Adrenal gland (tissue), 9 donors: ENCODE measurements at regions not wholly inside any gene's neighbourhood (a gene's known extent, or its start where the extent isn't known, plus 50 kb on each side); places are given as distances from the start of the nearest gene placed in this dataset.

Experiments used
- DNase-seq, 7 donors: peaks; one replicate each; pipeline ENCODE4 v3.0.0-alpha.2; 2019 to 2020
- H3K27ac ChIP-seq, 5 donors: fragments of 200-600 bp; sonication (generic) in 4 of 5; 1 replicate in 3 of 5; 2 replicates in 2 of 5; pipeline versions ENCODE4 v1.5.1 to v1.8.0; 2016 to 2020; ENCODE audit warnings: mild to moderate bottlenecking in 1 of 5
- H3K27me3 ChIP-seq: fragments of 200-600 bp; 2 replicates; pipeline ENCODE4 v1.8.0; 2021
- H3K36me3 ChIP-seq, 2 donors: fragments of 200-600 bp; replicated peaks in 1 of 2; 1 replicate in 1 of 2; 2 replicates in 1 of 2; pipeline versions ENCODE4 v1.5.1 to v1.8.0; 2018 to 2022
- H3K4me1 ChIP-seq, 2 donors: fragments of 200-600 bp; replicated peaks in 1 of 2; 1 replicate in 1 of 2; 2 replicates in 1 of 2; pipeline versions ENCODE4 v1.5.1 to v1.8.0; 2018 to 2021
- H3K4me3 ChIP-seq, 4 donors: fragments of 200-600 bp; sonication (generic) in 3 of 4; one replicate each; pipeline ENCODE4 v1.5.1; 2016 to 2018
- H3K9me3 ChIP-seq, 3 donors: fragments of 200-600 bp; sonication (generic) in 1 of 3; replicated peaks in 1 of 3; 1 replicate in 2 of 3; 2 replicates in 1 of 3; pipeline versions ENCODE4 v1.5.1 to v1.8.0; 2016 to 2021
- POLR2A ChIP-seq, 2 donors: fragments of 450-650 bp; IDR thresholded peaks; one replicate each; pipeline ENCODE4 v1.6.1; 2017; ENCODE audit warnings: antibody characterized with exemption in 2 of 2, mild to moderate bottlenecking in 2 of 2, moderate library complexity in 1 of 2
- WGBS, 4 donors: extraction: QIAGEN DNeasy Blood & Tissue Kit in 2 of 4; methylation state at CpG; one replicate each; pipeline versions ENCODE4 v1.1.5 to v1.1.7; 2013 to 2017; 5-methylcytosine and 5-hydroxymethylcytosine counted together
- intact Hi-C, 2 donors: fragments of 100-400 bp; cut with DNase I; formaldehyde crosslinking; loops; one replicate each; pipeline versions ENCODE4 v1.14.1 to v1.15.0; 2022 to 2023
- TF ChIP-seq, protein P1 (sequence below), 6 experiments: fragments of 450-650 bp in 4 of 6; fragments of 200-600 bp in 2 of 6; sonication (generic) in 1 of 6; IDR thresholded peaks; 1 replicate in 5 of 6; 2 replicates in 1 of 6; pipeline versions ENCODE4 v1.5.1 to v1.8.0; 2016 to 2021; ENCODE audit warnings: antibody characterized with exemption in 6 of 6, mild to moderate bottlenecking in 2 of 6, moderate library complexity in 1 of 6
- donor health status: healthy with polysubstance abuse.
- donor health status: Bipolar disorder and iron deficiency.
- donor health status: DM: yes; HTN: yes; CAD: no.
- donor health status: DM: no; HTN: no; CAD: no.
- donor health status: DM: no; HTN: no; CAD: no.

DNA sequence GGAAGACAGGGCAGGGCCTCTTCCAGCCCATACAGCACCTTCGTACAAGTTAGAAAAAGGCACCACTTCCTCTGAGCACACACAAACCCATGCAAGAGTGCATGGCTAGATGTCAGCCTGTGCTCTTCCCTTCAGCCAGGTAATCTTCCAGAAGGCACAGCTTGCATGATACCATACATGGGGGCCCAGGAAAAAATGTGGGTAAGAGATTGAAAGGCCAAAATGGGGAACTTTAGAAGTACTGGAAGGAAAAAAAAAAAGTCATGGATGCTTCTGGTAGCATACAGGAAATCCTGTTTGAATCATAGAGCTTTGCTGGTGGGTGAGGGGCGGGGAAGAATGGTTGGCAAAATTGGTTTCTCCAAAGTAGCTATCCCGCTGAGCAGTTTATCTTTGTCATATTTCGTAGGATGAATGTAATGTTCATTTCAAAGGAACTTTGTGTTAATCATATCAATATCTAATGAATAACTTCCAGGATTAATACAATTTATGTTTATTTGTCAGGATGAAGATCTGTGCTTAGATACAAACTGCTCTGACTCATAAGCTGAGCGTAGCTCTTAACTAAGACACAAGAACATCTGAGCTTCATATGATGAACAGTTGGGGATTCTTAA is 78.2 kb upstream of the MAP3K1 start:
- no peaks in the 10 kb centered on the region for H3K36me3 ChIP-seq
- peak overlapping the region in 1 of 5 donors; percentile 5 for H3K27ac ChIP-seq
- H3K4me3 ChIP-seq: no peak overlapping the region
- peaks cover 9 to 19% of the 10 kb centered on the region in 2 donors for H3K4me1 ChIP-seq
- no peaks in the 10 kb centered on the region for H3K27me3 ChIP-seq
- intact Hi-C loops: no loop called here
- TF ChIP-seq, protein P1, sequence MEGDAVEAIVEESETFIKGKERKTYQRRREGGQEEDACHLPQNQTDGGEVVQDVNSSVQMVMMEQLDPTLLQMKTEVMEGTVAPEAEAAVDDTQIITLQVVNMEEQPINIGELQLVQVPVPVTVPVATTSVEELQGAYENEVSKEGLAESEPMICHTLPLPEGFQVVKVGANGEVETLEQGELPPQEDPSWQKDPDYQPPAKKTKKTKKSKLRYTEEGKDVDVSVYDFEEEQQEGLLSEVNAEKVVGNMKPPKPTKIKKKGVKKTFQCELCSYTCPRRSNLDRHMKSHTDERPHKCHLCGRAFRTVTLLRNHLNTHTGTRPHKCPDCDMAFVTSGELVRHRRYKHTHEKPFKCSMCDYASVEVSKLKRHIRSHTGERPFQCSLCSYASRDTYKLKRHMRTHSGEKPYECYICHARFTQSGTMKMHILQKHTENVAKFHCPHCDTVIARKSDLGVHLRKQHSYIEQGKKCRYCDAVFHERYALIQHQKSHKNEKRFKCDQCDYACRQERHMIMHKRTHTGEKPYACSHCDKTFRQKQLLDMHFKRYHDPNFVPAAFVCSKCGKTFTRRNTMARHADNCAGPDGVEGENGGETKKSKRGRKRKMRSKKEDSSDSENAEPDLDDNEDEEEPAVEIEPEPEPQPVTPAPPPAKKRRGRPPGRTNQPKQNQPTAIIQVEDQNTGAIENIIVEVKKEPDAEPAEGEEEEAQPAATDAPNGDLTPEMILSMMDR (IDR thresholded peaks at IDR 0.05): no peak
- no peak for TF ChIP-seq POLR2A (IDR thresholded peaks at IDR 0.05)
- H3K9me3 ChIP-seq: no peaks in the 10 kb centered on the region
- WGBS, 4 donors: 51 to 77% (median 63%) methylated on average over 5 of the region's 5 CpGs
- DNase-seq: peak in 2 of 7 donors; percentile 16 to 26

DNA sequence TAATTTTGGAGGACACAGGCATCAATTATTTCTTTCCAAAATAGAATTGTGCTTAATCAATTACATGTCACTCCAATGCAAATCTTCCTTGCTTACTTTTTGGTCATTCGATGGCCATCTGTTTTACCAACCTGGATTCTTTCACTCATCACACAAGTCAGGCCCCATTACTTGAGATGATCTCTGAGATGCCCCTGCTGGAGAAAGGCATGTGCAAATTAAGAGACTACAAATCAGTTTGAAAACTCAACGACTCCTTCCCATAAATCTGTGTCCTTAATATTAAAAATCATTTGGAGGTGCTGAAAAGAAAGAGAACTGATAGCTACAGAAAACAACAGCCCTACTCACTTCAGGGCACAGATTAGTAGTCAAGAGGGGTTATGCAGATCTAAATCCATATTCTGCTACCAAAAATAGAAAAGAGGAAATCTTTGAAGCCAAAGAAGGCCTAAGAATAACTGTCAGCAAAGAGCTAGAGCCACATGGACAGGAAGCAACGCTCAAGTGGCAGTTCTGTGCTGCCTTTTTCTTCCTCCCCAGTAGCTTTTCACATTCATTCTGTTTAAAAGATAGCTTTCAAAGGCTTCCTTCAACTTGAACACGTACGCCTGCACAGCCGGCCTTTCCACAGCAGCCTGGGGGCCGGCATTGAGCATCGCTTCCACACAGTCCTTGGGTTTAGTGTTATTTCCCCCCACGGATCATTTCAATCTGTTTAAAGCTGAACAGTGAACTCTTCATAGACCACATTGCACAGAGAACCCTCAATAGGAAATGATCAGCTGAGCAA is 79.3 kb upstream of the MAP3K1 start:
- intact Hi-C loops: no loop called here
- no peaks in the 10 kb centered on the region for H3K9me3 ChIP-seq
- TF ChIP-seq, protein P1 (IDR thresholded peaks at IDR 0.05): no peak
- TF ChIP-seq POLR2A (IDR thresholded peaks at IDR 0.05): no peak
- no peak overlapping the region for H3K4me3 ChIP-seq
- H3K27ac ChIP-seq: peak overlapping the region in 2 of 5 donors; percentile 48 to 67
- H3K36me3 ChIP-seq: no peaks in the 10 kb centered on the region
- DNase-seq: no peak
- H3K27me3 ChIP-seq: no peaks in the 10 kb centered on the region
- WGBS, 4 donors: 64 to 75% (median 68%) methylated on average over 9 of the region's 9 CpGs
- H3K4me1 ChIP-seq: peaks cover 9 to 19% of the 10 kb centered on the region in 2 donors

DNA sequence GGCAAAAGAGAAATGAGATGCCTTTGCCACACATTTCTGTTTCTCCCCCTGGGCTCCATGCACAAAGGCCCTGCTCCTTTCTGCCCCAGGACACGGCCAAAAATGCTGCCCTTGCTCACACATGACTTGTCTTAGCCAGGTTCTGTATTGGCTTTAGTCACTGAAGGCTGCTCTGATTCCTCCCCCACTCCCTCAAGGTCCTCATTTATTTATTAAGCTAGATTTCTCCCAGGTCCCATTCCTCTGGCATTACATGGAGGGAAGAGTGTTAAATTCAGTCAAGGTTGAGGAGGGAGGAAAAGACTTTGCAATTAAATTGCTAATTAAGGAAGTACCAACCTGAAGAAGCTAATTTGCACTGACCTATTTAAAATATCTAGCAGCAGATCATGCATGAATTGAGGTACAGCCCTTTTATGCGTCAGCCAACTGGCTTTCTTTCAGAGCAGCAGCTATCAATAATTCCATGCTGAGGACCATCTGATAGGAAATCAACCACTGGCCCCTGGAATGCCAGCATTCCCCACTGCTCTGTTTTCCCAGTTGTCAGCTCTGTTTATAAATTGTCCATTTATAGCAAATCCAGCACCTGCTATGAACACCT is 81.2 kb upstream of the MAP3K1 start:
- no peaks in the 10 kb centered on the region for H3K36me3 ChIP-seq
- no peaks in the 10 kb centered on the region for H3K27me3 ChIP-seq
- H3K27ac ChIP-seq: no peak overlapping the region
- H3K4me3 ChIP-seq: no peak overlapping the region
- no peaks in the 10 kb centered on the region for H3K9me3 ChIP-seq
- 40 to 50% (median 44%) methylated on average over 2 of the region's 2 CpGs for WGBS, 4 donors
- H3K4me1 ChIP-seq: peaks cover 9 to 19% of the 10 kb centered on the region in 2 donors
- TF ChIP-seq, protein P1 (IDR thresholded peaks at IDR 0.05): no peak
- TF ChIP-seq POLR2A (IDR thresholded peaks at IDR 0.05): no peak
- intact Hi-C loops: no loop called here
- peak in 3 of 7 donors; percentile 11 to 20 (median 11) for DNase-seq

DNA sequence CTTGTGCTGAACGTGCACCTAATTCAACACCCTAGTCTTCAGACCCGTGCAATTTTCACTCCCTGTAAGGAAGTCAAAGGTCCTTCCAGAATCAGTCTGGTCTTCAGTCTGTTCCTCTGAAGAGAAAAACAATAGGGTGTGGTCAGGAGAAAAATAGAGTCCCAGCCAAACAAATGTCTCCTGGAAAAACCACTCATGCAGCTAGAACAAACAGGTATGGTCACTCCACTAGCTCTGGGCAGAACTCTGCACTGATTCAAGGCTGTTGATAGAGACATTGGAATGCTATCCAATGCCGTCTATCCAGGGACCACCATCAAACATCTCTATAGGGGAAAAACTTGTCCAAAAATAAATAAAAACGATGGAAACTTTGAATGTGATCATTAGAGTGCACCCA is 81.8 kb upstream of the MAP3K1 start:
- no peaks in the 10 kb centered on the region for H3K9me3 ChIP-seq
- intact Hi-C loops: no loop called here
- peaks cover 9 to 19% of the 10 kb centered on the region in 2 donors for H3K4me1 ChIP-seq
- H3K36me3 ChIP-seq: no peaks in the 10 kb centered on the region
- no peak overlapping the region for H3K27ac ChIP-seq
- DNase-seq: no peak
- no peak overlapping the region for H3K4me3 ChIP-seq
- 56 to 71% (median 70%) methylated on average over 4 of the region's 4 CpGs for WGBS, 4 donors
- no peak for TF ChIP-seq POLR2A (IDR thresholded peaks at IDR 0.05)
- TF ChIP-seq, protein P1 (IDR thresholded peaks at IDR 0.05): no peak
- no peaks in the 10 kb centered on the region for H3K27me3 ChIP-seq
